ENCODE measurements at regions not wholly inside any gene's neighbourhood (a gene's known extent, or its start where the extent isn't known, plus 50 kb on each side); places are given as distances from the start of the nearest gene placed in this dataset.

DNA sequence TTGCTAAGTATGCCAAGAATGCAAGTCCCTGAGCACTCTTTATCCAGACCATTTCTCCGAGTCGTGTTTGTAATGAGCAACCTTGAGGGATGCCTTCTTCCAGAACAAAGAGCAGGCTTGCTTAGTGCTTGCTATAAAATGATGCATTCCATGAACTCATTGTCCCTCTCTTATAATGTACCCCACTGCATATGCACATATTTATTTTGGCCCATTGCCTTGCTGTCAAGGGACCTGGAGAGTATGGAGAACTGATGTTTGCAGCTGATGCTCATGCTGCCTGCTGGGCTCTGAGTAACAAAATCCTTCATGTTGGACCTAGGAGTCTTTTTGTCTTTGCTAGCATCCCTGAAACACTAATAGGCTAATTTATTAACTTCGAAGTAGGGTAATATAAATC is 97.8 kb upstream of the AADACL2 start:
- Histone ChIP-seq H2AFZ (ENCODE audit: low read depth, low read length, poor library complexity, severe bottlenecking) (no peak overlapping the region), H3K36me3 (ENCODE audit: control insufficient read depth in 1 of 2, insufficient read depth in 2 of 2, low read length in 2 of 2) (no peaks in the 10 kb centered on the region), H3K4me1 (ENCODE audit: control insufficient read depth in 1 of 2, insufficient read depth in 2 of 2, low read length in 2 of 2) (no peaks in the 10 kb centered on the region), H3K79me2 (ENCODE audit: insufficient read depth, low read length) (no peaks in the 10 kb centered on the region), H3K27ac (ENCODE audit: low read depth, low read length) (no peak overlapping the region), H4K20me1 (ENCODE audit: insufficient read depth) (no peaks in the 10 kb centered on the region), H3K4me3 (replicated peaks in 1 of 2; ENCODE audit: low read depth in 1 of 2, low read length in 2 of 2) (no peak overlapping the region), H3K27me3 (ENCODE audit: insufficient read depth, low read length) (no peaks in the 10 kb centered on the region), H3K9me3 (ENCODE audit: control insufficient read depth in 1 of 2, insufficient read depth in 1 of 2, low read depth in 1 of 2, low read length in 2 of 2) (no peaks in the 10 kb centered on the region), H3K9me2 (ENCODE audit: insufficient read depth) (no peaks in the 10 kb centered on the region), H3K4me2 (ENCODE audit: low read length) (no peak overlapping the region), H3K9ac (ENCODE audit: low read length) (no peak overlapping the region)
- TF ChIP-seq SP1 (IDR thresholded peaks at IDR 0.05; ENCODE audit: low read depth) (no peak), FOSL1 (IDR thresholded peaks at IDR 0.05; ENCODE audit: low read depth) (no peak), JUND (IDR thresholded peaks at IDR 0.05) (no peak), CEBPB (IDR thresholded peaks at IDR 0.05; ENCODE audit: low read depth) (no peak), POLR2A (IDR thresholded peaks at IDR 0.05; ENCODE audit: borderline replicate concordance, extremely low read depth, insufficient read depth, insufficient read length) (no peak), EZH2 (IDR thresholded peaks at IDR 0.05) (no peak)
- TF ChIP-seq, protein P1, sequence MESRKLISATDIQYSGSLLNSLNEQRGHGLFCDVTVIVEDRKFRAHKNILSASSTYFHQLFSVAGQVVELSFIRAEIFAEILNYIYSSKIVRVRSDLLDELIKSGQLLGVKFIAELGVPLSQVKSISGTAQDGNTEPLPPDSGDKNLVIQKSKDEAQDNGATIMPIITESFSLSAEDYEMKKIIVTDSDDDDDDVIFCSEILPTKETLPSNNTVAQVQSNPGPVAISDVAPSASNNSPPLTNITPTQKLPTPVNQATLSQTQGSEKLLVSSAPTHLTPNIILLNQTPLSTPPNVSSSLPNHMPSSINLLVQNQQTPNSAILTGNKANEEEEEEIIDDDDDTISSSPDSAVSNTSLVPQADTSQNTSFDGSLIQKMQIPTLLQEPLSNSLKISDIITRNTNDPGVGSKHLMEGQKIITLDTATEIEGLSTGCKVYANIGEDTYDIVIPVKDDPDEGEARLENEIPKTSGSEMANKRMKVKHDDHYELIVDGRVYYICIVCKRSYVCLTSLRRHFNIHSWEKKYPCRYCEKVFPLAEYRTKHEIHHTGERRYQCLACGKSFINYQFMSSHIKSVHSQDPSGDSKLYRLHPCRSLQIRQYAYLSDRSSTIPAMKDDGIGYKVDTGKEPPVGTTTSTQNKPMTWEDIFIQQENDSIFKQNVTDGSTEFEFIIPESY (IDR thresholded peaks at IDR 0.05; ENCODE audit: extremely low read depth, insufficient replicate concordance, low read length) = no peak
- RAD21 ChIA-PET (ENCODE audit: low non-redundant PET in 1 of 2, low total read pairs in 2 of 2, uncharacterized antibody in 2 of 2, unreplicated experiment in 2 of 2) = no interaction called here
- DNase-seq (ENCODE audit: low read depth, low spot score) (no peak), ATAC-seq (no peak)
- intact Hi-C loops (cut with micrococcal nuclease) = no loop called here
- POLR2A ChIA-PET = no interaction called here
- no TSS peak for BruUV-seq (replicated peaks)
- CTCF ChIA-PET = no interaction called here

DNA sequence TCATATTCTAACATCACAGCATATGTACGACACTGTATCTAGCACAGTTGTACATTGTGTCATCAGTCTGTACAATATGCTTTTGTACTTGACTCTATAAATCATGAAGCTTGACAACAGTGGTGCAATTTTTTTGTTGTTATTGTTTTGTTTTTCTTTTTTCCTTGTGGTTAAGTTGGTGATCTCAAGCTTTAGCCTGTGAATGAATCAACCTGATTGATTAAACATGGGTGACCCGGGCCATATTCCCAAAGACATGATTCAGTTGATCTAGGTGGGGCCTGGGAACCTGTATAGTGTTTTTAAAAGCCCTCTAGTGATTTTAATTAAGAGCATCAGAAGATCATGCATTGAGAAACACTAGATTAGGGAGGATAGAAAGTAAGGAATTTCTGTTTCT is 101.8 kb upstream of the AADACL2 start:
- TF ChIP-seq ZFX (IDR thresholded peaks at IDR 0.05) = no peak
- no peak for TF ChIP-seq RAD21 (IDR thresholded peaks at IDR 0.05; ENCODE audit: low read depth)
- no peak for TF ChIP-seq YY1 (IDR thresholded peaks at IDR 0.05; ENCODE audit: extremely low read depth, insufficient replicate concordance, low read depth, low read length)
- TF ChIP-seq EZH2phosphoT487 (IDR thresholded peaks at IDR 0.05; ENCODE audit: borderline replicate concordance) = no peak
- no peak for TF ChIP-seq FOSL1 (IDR thresholded peaks at IDR 0.05; ENCODE audit: low read depth)
- TF ChIP-seq, protein P2, sequence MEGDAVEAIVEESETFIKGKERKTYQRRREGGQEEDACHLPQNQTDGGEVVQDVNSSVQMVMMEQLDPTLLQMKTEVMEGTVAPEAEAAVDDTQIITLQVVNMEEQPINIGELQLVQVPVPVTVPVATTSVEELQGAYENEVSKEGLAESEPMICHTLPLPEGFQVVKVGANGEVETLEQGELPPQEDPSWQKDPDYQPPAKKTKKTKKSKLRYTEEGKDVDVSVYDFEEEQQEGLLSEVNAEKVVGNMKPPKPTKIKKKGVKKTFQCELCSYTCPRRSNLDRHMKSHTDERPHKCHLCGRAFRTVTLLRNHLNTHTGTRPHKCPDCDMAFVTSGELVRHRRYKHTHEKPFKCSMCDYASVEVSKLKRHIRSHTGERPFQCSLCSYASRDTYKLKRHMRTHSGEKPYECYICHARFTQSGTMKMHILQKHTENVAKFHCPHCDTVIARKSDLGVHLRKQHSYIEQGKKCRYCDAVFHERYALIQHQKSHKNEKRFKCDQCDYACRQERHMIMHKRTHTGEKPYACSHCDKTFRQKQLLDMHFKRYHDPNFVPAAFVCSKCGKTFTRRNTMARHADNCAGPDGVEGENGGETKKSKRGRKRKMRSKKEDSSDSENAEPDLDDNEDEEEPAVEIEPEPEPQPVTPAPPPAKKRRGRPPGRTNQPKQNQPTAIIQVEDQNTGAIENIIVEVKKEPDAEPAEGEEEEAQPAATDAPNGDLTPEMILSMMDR (IDR thresholded peaks at IDR 0.05 in 2 of 3, conservative IDR thresholded peaks at IDR 0.05 in 1 of 3; ENCODE audit: borderline replicate concordance in 1 of 3, insufficient read depth in 1 of 3, low read depth in 2 of 3, low read length in 2 of 3) = no peak
- TF ChIP-seq CBX3 (IDR thresholded peaks at IDR 0.05; ENCODE audit: low read depth) = no peak
- TF ChIP-seq SIN3A (IDR thresholded peaks at IDR 0.05; ENCODE audit: low read depth) = no peak
- no peak for TF ChIP-seq EGR1 (IDR thresholded peaks at IDR 0.05; ENCODE audit: low read depth)
- no peak for TF ChIP-seq ZNF274 (IDR thresholded peaks at IDR 0.05; ENCODE audit: low read depth, low read length)
- TF ChIP-seq TCF7L2 (IDR thresholded peaks at IDR 0.05; ENCODE audit: borderline replicate concordance, extremely low read depth, insufficient read depth, insufficient read length) = no peak
- no peak for DNase-seq (ENCODE audit: low read depth, low spot score)
- Histone ChIP-seq H3K4me2 (ENCODE audit: low read length) (no peak overlapping the region), H3K9me2 (ENCODE audit: insufficient read depth) (no peaks in the 10 kb centered on the region), H3K27ac (ENCODE audit: low read depth, low read length) (no peak overlapping the region), H3K4me3 (replicated peaks in 1 of 2; ENCODE audit: low read depth in 1 of 2, low read length in 2 of 2) (no peak overlapping the region), H3K9ac (ENCODE audit: low read length) (no peak overlapping the region), H4K20me1 (ENCODE audit: insufficient read depth) (no peaks in the 10 kb centered on the region), H2AFZ (ENCODE audit: low read depth, low read length, poor library complexity, severe bottlenecking) (no peak overlapping the region), H3K79me2 (ENCODE audit: insufficient read depth, low read length) (no peaks in the 10 kb centered on the region), H3K4me1 (ENCODE audit: control insufficient read depth in 1 of 2, insufficient read depth in 2 of 2, low read length in 2 of 2) (no peaks in the 10 kb centered on the region), H3K9me3 (ENCODE audit: control insufficient read depth in 1 of 2, insufficient read depth in 1 of 2, low read depth in 1 of 2, low read length in 2 of 2) (no peaks in the 10 kb centered on the region), H3K36me3 (ENCODE audit: control insufficient read depth in 1 of 2, insufficient read depth in 2 of 2, low read length in 2 of 2) (no peaks in the 10 kb centered on the region), H3K27me3 (ENCODE audit: insufficient read depth, low read length) (no peaks in the 10 kb centered on the region)
- no TSS peak for BruUV-seq (replicated peaks)
- intact Hi-C loops (cut with micrococcal nuclease) = no loop called here
- CTCF ChIA-PET = no interaction called here
- POLR2A ChIA-PET = no interaction called here
- no peak for ATAC-seq
- RAD21 ChIA-PET (ENCODE audit: low non-redundant PET in 1 of 2, low total read pairs in 2 of 2, uncharacterized antibody in 2 of 2, unreplicated experiment in 2 of 2) = no interaction called here

Measured in HCT116 (cell line).